ENCODE measurements at regions not wholly inside any gene's neighbourhood (a gene's known extent, or its start where the extent isn't known, plus 50 kb on each side); places are given as distances from the start of the nearest gene placed in this dataset.

GRCh38 chr1:170351366-170351946 is 180.5 kb upstream of the GORAB start:
- H3K36me3 ChIP-seq = no peaks in the 10 kb centered on the region
- H3K9me3 ChIP-seq = no peaks in the 10 kb centered on the region
- peaks cover 0 to 4% (median 0%) of the 10 kb centered on the region in 3 donors for H3K4me1 ChIP-seq
- no peak for ATAC-seq
- no peak overlapping the region for H3K27ac ChIP-seq
- TF ChIP-seq CTCF (IDR thresholded peaks at IDR 0.05) = no peak
- no peak for TF ChIP-seq POLR2AphosphoS5 (IDR thresholded peaks at IDR 0.05)
- no peak for TF ChIP-seq EP300 (IDR thresholded peaks at IDR 0.05)
- TF ChIP-seq POLR2A (IDR thresholded peaks at IDR 0.05) = no peak
- H3K27me3 ChIP-seq = no peaks in the 10 kb centered on the region
- WGBS, 2 donors (ENCODE audit: low coverage in 1 of 2) = 58 to 67% methylated on average over 1 to 2 of the region's 2 CpGs
- H3K4me3 ChIP-seq = no peak overlapping the region

- TF ChIP-seq POLR2AphosphoS5 (IDR thresholded peaks at IDR 0.05) = no peak
- no peak for TF ChIP-seq CTCF (IDR thresholded peaks at IDR 0.05)
- no peak for TF ChIP-seq POLR2A (IDR thresholded peaks at IDR 0.05)
- no peak for TF ChIP-seq EP300 (IDR thresholded peaks at IDR 0.05)
- no peaks in the 10 kb centered on the region for H3K9me3 ChIP-seq
- no peak overlapping the region for H3K4me3 ChIP-seq
- 55 to 88% methylated on average over 2 to 4 of the region's 4 CpGs for WGBS, 2 donors (ENCODE audit: low coverage in 1 of 2)
- H3K27ac ChIP-seq = no peak overlapping the region
- no peaks in the 10 kb centered on the region for H3K27me3 ChIP-seq
- H3K4me1 ChIP-seq = peaks cover 0 to 4% (median 0%) of the 10 kb centered on the region in 3 donors
- no peak for ATAC-seq
- H3K36me3 ChIP-seq = no peaks in the 10 kb centered on the region
Observed at GRCh38 chr1:170354246-170354645, 177.7 kb upstream of the GORAB start.

GRCh38 chr1:170354690-170355089 is 177.3 kb upstream of the GORAB start:
- Histone ChIP-seq H3K4me3 (no peak overlapping the region), H3K36me3 (no peaks in the 10 kb centered on the region), H3K27ac (no peak overlapping the region), H3K9me3 (peaks cover 0 to 3% (median 0%) of the 10 kb centered on the region in 3 donors), H3K4me1 (peaks cover 0 to 4% (median 0%) of the 10 kb centered on the region in 3 donors), H3K27me3 (no peaks in the 10 kb centered on the region)
- WGBS, 2 donors (ENCODE audit: low coverage in 1 of 2) = 53 to 76% methylated on average over 3 of the region's 3 CpGs
- no peak for TF ChIP-seq CTCF (IDR thresholded peaks at IDR 0.05)
- TF ChIP-seq POLR2AphosphoS5 (IDR thresholded peaks at IDR 0.05) = no peak
- no peak for TF ChIP-seq EP300 (IDR thresholded peaks at IDR 0.05)
- no peak for TF ChIP-seq POLR2A (IDR thresholded peaks at IDR 0.05)
- no peak for ATAC-seq

- Histone ChIP-seq H3K4me3 (no peak overlapping the region), H3K36me3 (no peaks in the 10 kb centered on the region), H3K27me3 (no peaks in the 10 kb centered on the region), H3K9me3 (peaks cover 0 to 4% (median 0%) of the 10 kb centered on the region in 3 donors), H3K4me1 (peaks cover 0 to 4% (median 0%) of the 10 kb centered on the region in 3 donors), H3K27ac (no peak overlapping the region)
- no peak for ATAC-seq
- TF ChIP-seq POLR2AphosphoS5 (IDR thresholded peaks at IDR 0.05) = no peak
- no peak for TF ChIP-seq CTCF (IDR thresholded peaks at IDR 0.05)
- no peak for TF ChIP-seq POLR2A (IDR thresholded peaks at IDR 0.05)
- no peak for TF ChIP-seq EP300 (IDR thresholded peaks at IDR 0.05)
Observed at GRCh38 chr1:170355267-170355801, 176.6 kb upstream of the GORAB start.

- H3K9me3 ChIP-seq = peaks cover 0 to 4% (median 0%) of the 10 kb centered on the region in 3 donors
- no peaks in the 10 kb centered on the region for H3K27me3 ChIP-seq
- no peaks in the 10 kb centered on the region for H3K4me1 ChIP-seq
- no peak overlapping the region for H3K27ac ChIP-seq
- ATAC-seq = no peak
- H3K4me3 ChIP-seq = no peak overlapping the region
- H3K36me3 ChIP-seq = no peaks in the 10 kb centered on the region
- TF ChIP-seq EP300 (IDR thresholded peaks at IDR 0.05) = no peak
- TF ChIP-seq POLR2A (IDR thresholded peaks at IDR 0.05) = no peak
- TF ChIP-seq POLR2AphosphoS5 (IDR thresholded peaks at IDR 0.05) = no peak
Observed at GRCh38 chr1:170356585-170356984, 175.4 kb upstream of the GORAB start.

All from gastroesophageal sphincter (tissue), 4 donors.